NCI-H1105 (cell line): ENCODE measurements at regions not wholly inside any gene's neighbourhood (a gene's known extent, or its start where the extent isn't known, plus 50 kb on each side); places are given as distances from the start of the nearest gene placed in this dataset.

ENCODE experiments used
- DNase-seq: peaks from one replicate; lab custom pipeline; 2025; lab: John Stamatoyannopoulos, UW

- no peak for DNase-seq
Observed at GRCh38 chr7:136066304-136067143, 89.4 kb upstream of the MTPN start.

DNA sequence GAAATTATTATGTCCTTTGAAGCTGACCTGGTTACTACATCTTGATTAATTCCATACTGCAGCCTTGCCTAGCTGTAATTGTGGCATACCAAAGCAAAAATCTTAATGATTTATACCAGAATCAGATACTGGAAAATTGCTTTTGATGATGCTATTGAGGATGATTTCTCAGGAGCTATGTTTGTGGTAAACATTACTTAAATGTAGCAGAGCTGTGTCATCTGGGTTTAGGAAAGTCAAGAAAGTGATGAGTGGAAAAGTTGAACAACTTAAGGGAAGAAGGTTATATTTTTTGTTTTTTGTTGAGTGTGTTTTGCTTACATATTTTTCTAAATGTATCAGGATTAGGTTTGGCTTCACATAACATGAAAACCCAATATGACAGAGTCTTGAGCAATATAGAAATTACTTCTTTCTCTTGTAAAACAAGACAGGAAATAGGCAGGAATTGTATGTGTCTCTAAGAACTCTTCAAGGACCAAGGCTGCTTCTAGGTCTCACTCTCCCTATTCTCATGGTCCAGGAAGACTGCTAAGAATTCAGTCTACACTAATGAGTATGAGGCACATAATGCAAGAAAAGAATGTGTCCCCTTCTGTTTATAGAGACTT lies 87.6 kb upstream of the MTPN start:
- no peak for DNase-seq

DNA sequence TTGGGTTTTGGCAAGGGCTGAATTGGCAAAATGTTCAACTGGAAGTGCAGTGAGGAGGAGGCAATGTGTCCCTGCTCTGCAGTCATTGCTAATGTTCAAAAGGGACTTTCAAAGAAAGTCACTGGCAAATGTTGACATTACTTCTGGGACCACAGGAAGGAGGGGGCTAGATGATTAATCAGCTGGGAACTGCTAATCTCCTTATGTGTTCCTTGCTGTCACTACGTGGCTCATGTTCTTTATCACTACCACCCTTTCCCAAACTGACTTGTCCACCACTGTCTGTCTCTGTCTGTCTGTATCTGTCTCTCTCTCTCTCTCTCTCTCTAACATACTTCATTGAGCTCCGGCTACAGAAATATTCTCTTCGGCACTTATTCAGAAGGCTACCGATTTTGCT lies 86.9 kb upstream of the MTPN start:
- DNase-seq = no peak

GRCh38 chr7:136063326-136063666 lies 86.1 kb upstream of the MTPN start:
- DNase-seq = no peak

GRCh38 chr7:136062625-136063325 lies 85.6 kb upstream of the MTPN start:
- peak; percentile 77 for DNase-seq

DNA sequence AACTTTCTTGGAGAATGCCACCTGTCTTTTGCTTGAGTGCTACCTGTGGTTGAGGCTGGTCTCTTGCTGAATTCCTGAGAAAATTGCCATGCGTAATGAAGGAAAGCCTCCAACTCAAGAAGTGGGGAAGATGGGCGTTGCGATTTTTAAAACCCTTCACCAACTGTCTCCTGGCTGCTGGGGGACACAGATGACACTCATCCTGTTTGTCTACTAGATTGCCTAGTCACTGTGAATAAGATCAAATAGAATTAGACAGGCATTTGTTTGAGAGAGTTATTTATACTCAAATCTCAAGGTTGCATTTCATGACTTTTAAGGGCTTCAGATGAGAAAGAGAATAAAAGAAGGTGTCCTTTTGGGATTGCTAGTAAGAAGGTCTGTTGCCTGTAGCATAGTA lies 84.3 kb upstream of the MTPN start:
- no peak for DNase-seq

DNA sequence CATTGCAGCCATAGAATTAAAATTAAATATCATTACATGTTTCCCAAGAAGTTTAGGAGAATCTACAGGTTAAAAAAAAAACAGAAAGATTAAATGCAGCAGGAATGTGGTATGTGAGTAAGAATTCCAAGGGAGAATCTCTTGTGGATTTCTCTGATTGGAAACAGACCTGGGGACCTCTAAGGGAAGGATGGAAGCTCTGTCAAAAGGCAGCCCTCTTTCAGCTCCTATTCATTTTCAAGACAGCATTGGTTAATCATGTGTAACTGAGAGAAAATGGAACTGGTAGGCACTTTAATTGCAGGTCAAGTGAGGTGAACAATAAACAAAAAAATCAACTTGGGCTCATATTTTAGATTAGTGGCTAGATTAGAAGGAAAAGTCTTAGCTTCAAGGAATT lies 81.4 kb upstream of the MTPN start:
- DNase-seq = no peak

- DNase-seq = no peak
Observed at GRCh38 chr7:136057509-136057908, 80.3 kb upstream of the MTPN start.

GRCh38 chr7:136056651-136057231 lies 79.6 kb upstream of the MTPN start:
- DNase-seq = no peak

GRCh38 chr7:136055266-136055665 lies 78.1 kb upstream of the MTPN start:
- no peak for DNase-seq

- DNase-seq = no peak
Observed at GRCh38 chr7:136053689-136054485, 76.7 kb upstream of the MTPN start.

- DNase-seq = no peak
Observed at GRCh38 chr7:136051203-136051928, 74.2 kb upstream of the MTPN start.

DNA sequence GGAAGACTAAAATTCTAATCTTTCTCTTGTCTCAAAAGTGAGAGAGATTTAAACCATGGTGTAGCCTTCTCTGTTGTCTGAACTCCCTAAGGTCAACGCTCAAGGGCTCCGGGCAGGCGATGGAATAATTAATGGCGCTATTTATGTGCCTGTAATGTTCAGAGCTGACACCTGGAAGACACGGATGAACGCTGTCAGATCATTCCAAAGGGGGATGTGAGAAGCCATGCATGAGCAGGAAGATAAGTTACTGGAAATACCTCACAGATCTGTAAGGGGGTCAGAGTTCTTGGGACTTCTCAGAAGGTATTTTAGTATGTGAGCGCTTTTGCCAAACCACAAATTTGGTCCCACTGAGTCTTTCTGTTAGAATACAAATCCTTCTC lies 73.3 kb upstream of the MTPN start:
- no peak for DNase-seq

GRCh38 chr7:136049818-136050461 lies 72.8 kb upstream of the MTPN start:
- no peak for DNase-seq

GRCh38 chr7:136049117-136049516 lies 72.0 kb upstream of the MTPN start:
- no peak for DNase-seq

DNA sequence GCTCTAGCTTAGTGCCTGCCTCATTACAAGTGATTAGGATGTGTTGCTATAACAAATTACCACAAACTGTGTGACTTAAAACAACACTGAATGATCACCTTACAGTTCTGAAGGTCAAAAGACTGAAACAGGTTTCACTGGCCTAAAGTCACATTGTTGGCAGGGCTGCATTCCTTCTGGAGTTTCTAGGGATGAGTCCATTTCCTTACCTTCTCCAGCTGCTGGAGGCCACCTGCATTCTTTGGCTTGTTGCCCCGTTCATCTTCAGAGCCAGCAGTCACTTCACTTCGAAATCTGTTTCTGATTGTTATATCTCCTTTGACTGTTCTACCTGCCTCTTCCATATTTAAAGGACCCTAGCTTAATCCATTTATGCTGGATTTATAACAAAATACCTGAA lies 69.4 kb upstream of the MTPN start:
- no peak for DNase-seq

DNA sequence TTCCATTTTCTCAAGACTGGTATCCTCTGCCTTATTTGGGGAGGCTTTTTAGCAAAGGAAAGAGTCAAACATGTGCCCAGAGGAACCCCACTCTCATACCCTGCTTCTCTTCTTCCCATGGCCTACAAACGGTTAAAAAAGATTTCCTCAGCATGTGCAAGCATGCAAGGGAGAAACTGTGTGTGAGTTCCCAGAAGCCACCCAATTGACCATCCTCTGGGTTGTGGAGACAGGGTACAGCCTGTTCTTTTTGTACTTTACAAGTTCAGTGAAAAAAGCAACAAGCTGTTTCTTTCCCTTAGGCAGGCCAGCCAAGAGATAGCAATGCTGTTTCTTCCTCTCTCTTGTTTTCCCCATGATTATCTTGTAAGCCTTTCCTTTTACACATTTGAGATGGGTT lies 68.8 kb upstream of the MTPN start:
- no peak for DNase-seq

GRCh38 chr7:136045181-136045580 lies 68.0 kb upstream of the MTPN start:
- DNase-seq = no peak

DNA sequence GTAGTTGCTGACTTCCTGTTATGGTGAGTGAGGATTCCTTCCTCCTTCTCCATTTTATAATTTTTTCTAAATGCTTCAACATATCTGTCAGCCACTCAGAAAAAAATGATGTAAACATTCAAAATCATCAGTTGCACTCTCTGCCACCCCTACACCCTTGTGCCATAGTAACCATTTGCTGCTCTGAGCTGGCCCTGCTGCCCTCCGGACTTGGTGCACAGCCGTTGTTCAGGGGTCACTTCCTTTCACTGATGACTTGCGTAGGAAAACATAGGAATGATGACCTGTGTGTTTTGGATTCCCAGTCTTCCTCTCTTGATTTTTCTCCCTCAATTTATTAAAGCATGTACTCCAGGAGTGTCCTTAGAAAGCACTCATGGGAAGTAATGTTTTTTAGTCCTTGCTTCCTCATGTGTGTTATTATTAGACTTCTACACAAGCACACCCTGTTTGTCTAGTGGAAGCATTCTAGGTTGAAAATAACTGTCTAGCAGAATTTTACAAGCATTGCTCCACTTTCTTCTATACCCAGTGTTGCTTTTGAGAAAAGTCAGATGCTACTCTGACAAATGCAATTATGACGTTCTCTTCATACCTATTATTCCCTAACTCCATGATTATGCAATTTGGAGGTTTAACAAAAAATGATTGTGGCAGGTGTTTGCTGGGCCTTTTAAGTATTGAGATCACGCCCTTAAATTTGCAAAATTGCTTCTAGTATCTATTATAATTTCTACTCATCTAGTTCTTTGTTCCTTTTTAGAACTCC lies 62.6 kb upstream of the MTPN start:
- no peak for DNase-seq

GRCh38 chr7:136036336-136036735 lies 59.2 kb upstream of the MTPN start:
- DNase-seq = no peak
